LNCAP (cell line): ENCODE measurements at regions not wholly inside any gene's neighbourhood (a gene's known extent, or its start where the extent isn't known, plus 50 kb on each side); places are given as distances from the start of the nearest gene placed in this dataset.

Experiments
- TF ChIP-seq, protein P1 (sequence below): fragments of 450-650 bp; IDR thresholded peaks from 2 replicates; pipeline ENCODE4 v1.5.1; 2017; ENCODE audit warnings: mild to moderate bottlenecking

DNA sequence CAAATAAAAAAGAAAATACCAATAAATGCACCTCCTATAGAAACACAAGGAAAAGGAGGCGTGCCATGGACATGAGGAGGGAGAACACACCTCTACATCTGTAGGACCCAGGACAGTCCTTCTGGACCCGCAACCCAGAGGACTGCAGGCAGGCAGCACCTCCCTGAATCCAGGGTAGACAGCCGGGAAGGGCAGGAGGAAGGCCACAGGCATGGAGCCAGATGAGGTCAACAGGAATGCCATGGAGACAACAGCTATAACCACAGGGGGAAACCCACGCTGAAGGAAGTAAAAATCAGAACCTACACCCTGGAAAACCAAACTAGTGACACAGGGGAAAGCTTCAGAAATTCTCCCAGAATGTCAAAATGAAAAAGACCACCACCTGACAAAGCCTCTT lies 248.8 kb upstream of the NSMCE3 start:
- TF ChIP-seq, protein P1, sequence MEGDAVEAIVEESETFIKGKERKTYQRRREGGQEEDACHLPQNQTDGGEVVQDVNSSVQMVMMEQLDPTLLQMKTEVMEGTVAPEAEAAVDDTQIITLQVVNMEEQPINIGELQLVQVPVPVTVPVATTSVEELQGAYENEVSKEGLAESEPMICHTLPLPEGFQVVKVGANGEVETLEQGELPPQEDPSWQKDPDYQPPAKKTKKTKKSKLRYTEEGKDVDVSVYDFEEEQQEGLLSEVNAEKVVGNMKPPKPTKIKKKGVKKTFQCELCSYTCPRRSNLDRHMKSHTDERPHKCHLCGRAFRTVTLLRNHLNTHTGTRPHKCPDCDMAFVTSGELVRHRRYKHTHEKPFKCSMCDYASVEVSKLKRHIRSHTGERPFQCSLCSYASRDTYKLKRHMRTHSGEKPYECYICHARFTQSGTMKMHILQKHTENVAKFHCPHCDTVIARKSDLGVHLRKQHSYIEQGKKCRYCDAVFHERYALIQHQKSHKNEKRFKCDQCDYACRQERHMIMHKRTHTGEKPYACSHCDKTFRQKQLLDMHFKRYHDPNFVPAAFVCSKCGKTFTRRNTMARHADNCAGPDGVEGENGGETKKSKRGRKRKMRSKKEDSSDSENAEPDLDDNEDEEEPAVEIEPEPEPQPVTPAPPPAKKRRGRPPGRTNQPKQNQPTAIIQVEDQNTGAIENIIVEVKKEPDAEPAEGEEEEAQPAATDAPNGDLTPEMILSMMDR: no peak

DNA sequence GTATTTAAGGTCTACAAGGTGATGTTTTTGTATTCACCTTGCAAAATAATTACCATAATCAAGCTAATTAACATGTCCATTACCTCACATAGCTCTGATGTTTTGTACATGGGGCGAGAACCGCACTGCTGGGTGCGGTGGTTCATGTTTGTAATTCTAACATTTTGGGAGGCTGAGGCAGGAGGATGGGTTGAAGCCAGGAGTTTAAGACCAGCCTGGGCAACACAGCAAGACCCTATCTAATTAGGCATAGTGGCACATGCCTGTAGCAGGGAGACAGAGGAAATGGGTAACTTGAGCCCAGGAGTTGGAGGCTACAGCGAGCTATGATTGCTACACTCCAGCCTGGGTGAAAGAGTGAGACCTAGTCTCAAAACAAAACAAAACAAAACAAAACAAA lies 248.2 kb upstream of the NSMCE3 start:
- TF ChIP-seq, protein P1: no peak

DNA sequence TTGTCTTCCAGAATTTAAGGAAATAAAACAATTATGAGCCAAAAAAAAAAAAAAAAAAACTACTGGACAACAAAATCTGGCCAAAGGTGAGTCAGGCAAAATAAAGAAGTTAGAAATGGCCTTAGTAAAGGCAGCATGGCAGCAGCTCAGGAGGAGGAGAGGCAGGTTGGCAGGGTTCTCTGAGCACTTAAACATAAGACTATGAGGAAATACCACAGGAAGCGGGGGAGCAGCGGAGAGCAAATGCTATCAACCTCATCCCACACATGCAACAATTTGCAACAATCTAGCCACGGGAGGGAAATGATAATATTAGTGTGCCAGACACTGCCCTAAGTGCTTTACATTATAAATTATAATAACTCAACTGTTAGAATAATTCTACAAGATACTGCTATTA lies 247.3 kb upstream of the NSMCE3 start:
- TF ChIP-seq, protein P1: no peak

DNA sequence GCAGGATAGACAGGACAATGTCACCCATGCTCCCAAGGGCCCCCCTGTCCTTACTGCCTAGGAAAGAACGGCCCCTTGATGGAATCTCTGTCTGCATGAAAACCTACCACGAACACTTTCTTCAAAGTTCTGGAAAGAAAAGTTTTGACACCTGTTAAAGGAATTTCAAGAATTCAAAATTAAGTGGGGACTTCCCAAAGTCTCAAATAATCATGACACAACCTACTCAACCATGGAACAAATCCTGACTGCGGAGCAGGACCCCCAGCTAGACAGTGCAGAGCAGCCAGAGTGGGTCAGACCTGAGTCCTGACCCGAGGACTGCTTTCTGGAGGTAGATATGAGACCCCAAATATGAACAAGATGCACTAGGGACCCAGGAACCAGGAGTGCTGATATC lies 245.3 kb upstream of the NSMCE3 start:
- TF ChIP-seq, protein P1: no peak

DNA sequence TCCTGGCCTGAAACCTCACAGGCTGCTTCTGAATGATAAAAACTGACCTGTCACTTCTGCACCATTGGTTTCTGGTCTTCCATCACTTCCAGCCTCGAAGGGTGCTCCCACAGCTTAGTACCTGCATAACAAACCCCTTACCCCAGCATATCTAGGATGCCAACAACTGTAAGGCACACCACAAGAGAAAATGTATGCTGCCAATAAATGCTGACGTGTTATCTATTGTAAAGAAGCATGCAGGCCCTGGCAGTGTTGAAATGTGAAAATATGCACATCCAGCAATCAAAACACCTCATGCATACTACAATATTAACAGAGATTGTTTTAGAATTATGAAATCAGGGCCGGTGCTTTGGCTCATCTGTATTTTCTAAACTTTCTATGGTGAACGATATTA lies 242.0 kb upstream of the NSMCE3 start:
- TF ChIP-seq, protein P1: no peak

DNA sequence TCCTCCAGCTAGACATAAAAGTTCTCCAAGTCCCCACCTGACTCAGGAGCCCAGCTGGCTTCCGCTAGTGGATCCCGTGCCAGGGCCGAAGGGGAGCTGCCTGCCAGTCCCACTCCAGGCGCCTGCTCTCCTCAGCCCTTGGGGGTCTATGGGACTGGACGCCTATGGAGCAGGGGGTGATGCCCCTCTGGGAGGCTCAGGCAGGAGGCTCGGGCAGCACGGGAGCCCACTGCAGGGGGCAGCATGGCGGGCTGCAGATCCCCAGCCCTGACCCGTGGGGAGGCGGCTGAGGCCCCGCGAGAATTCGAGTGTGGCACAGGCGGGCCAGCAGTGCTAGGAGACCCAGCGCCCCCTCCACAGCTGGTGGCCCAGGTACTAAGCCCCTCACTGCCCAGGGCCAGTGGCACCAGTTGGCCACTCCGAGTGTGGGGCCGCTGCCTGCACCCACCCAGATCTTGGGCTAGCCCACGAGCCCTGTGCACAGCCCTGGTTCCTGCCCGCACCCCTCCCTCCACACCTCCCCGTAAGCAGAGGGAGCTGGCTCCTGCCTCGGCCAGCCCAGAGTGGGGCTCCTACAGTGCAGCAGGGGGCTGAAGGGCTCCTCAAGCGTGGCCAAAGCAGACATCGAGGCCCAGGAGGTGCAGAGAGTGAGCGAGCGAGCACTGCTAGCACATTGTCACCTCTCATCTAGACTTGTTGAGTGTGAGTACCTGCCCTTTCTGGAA lies 221.3 kb upstream of the NSMCE3 start:
- TF ChIP-seq, protein P1: no peak

DNA sequence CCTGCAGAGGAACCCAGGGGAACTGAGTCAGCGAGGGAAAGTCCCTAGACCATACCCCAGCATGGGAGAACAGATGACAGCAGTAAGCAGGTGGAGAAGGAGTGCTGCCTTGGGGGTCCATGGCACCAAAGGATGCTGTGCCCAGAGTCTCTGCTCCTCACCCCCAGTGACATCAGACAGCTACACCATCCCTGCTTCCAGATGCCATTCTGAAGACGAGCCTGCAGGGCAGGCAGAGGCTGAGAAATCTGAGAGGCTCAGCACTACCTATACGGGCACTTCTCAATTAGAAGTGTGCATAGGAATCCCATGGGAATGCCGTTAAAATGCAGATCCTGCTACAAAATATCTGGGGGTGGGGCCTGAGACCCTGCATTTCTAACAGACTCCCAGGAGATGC lies 211.3 kb upstream of the NSMCE3 start:
- TF ChIP-seq, protein P1: no peak

DNA sequence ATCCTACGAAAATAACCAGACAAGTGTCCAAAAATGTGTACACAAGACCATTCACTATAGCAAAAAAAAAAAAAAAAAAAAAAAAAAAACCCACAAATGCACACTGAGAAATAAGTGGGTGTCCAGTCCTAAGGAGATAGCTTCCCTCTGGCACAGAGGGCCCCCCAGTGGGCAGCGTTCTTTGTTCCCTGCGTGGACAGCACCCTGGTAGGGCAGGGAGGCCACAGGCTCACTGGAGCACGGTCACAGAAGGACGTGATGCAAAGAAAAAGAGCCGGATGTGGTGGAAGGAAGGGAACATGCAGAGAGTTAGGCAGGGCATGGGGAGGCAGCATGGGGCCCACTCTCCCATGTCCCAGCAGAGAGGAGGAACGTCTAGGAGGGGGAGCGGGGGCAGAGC lies 210.7 kb upstream of the NSMCE3 start:
- TF ChIP-seq, protein P1: no peak
